ENCODE measurements at regions not wholly inside any gene's neighbourhood (a gene's known extent, or its start where the extent isn't known, plus 50 kb on each side); places are given as distances from the start of the nearest gene placed in this dataset.
"Not testable (repeated sequence)": the region's sequence is repeated elsewhere in the genome, so short reads cannot be mapped to it uniquely, and the experiment has no call there.

GRCh38 chr18:68177807-68178702 is 536.9 kb downstream of the TMX3 start:
- Mint-ChIP-seq H3K36me3 (ENCODE audit: low read depth) (peaks cover 25% of the 10 kb centered on the region), H3K9me3 (no peaks in the 10 kb centered on the region), H3K4me1 (ENCODE audit: low read depth) (peaks cover 63% of the 10 kb centered on the region), H3K27ac (peak overlapping the region; percentile 85), H3K4me3 (no peak overlapping the region), H3K27me3 (ENCODE audit: insufficient read depth) (no peaks in the 10 kb centered on the region)
- peak; percentile 99 for DNase-seq
- TF ChIP-seq, protein P1, sequence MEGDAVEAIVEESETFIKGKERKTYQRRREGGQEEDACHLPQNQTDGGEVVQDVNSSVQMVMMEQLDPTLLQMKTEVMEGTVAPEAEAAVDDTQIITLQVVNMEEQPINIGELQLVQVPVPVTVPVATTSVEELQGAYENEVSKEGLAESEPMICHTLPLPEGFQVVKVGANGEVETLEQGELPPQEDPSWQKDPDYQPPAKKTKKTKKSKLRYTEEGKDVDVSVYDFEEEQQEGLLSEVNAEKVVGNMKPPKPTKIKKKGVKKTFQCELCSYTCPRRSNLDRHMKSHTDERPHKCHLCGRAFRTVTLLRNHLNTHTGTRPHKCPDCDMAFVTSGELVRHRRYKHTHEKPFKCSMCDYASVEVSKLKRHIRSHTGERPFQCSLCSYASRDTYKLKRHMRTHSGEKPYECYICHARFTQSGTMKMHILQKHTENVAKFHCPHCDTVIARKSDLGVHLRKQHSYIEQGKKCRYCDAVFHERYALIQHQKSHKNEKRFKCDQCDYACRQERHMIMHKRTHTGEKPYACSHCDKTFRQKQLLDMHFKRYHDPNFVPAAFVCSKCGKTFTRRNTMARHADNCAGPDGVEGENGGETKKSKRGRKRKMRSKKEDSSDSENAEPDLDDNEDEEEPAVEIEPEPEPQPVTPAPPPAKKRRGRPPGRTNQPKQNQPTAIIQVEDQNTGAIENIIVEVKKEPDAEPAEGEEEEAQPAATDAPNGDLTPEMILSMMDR (IDR thresholded peaks at IDR 0.05) = no peak

DNA sequence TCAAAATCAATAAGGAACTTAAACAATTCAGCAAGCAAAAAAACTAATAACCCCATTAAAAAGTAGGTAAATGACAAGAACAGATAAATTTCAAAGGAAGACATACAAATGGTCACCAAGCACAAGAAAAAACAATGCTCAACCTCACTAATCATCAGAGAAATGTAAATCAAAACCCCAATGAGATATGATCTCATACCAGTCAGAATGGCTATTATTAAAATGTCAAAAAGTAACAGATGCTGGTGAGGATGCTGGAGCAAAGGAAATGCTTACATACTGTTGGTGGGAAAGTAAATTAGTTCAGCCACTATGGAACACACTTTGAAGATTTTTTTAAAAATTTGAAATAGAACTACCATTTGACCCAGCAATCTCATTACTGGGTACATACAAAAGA is 538.0 kb downstream of the TMX3 start:
- TF ChIP-seq, protein P1 (IDR thresholded peaks at IDR 0.05) = no peak
- no peak overlapping the region for H3K4me3 Mint-ChIP-seq
- H3K27ac Mint-ChIP-seq = peak overlapping the region; percentile 82
- H3K9me3 Mint-ChIP-seq = no peaks in the 10 kb centered on the region
- DNase-seq = peak; percentile 59
- H3K36me3 Mint-ChIP-seq (ENCODE audit: low read depth) = peaks cover 25% of the 10 kb centered on the region
- H3K4me1 Mint-ChIP-seq (ENCODE audit: low read depth) = peaks cover 62% of the 10 kb centered on the region
- no peaks in the 10 kb centered on the region for H3K27me3 Mint-ChIP-seq (ENCODE audit: insufficient read depth)

DNA sequence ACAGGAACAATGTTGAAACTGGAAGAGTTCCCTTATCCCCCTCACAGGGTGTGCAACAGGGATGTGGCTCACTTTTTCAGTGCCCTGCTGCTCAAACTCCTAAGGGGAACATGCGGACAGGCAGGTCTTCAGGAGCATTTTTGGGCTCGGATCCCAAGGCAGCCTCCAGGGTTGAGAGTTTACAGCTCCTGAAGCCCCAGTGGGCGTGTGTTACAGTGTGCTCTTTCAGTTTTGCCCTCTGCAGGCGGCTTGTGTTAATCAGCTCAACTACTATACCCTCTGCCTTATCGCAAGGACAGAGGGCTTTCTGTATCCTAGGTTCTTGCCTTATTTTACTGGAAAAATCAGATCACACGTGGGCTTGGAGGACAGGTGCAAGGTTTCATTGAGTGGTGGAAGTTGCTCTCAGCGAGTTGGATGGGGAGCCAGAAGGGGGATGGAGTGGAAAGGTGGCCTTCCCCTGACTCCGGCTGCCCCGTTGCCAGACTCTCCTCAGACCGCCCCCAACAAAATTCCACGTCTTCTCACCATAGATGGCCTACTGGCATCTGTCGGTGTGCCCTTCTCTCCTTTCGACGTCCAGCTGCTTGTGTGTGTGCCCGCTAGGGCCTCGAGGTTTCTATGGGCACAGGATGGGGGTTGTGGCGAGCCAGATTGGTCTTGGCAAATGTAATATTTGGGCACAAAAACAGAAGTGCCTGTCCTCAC is 541.9 kb downstream of the TMX3 start:
- no peak for DNase-seq
- H3K4me3 Mint-ChIP-seq = no peak overlapping the region
- no peak overlapping the region for H3K27ac Mint-ChIP-seq
- TF ChIP-seq, protein P1 (IDR thresholded peaks at IDR 0.05) = no peak
- peaks cover 14% of the 10 kb centered on the region for H3K9me3 Mint-ChIP-seq
- H3K4me1 Mint-ChIP-seq (ENCODE audit: low read depth) = peaks cover 32% of the 10 kb centered on the region
- H3K27me3 Mint-ChIP-seq (ENCODE audit: insufficient read depth) = no peaks in the 10 kb centered on the region
- H3K36me3 Mint-ChIP-seq (ENCODE audit: low read depth) = peaks cover 32% of the 10 kb centered on the region

- peaks cover 11% of the 10 kb centered on the region for H3K4me1 Mint-ChIP-seq (ENCODE audit: low read depth)
- no peak overlapping the region for H3K27ac Mint-ChIP-seq
- H3K36me3 Mint-ChIP-seq (ENCODE audit: low read depth) = peaks cover 21% of the 10 kb centered on the region
- DNase-seq = no peak
- TF ChIP-seq, protein P1 (IDR thresholded peaks at IDR 0.05) = no peak
- no peak overlapping the region for H3K4me3 Mint-ChIP-seq
- H3K9me3 Mint-ChIP-seq = peaks cover 18% of the 10 kb centered on the region
- no peaks in the 10 kb centered on the region for H3K27me3 Mint-ChIP-seq (ENCODE audit: insufficient read depth)
Measured at GRCh38 chr18:68164909-68165308, 550.0 kb downstream of the TMX3 start.

DNA sequence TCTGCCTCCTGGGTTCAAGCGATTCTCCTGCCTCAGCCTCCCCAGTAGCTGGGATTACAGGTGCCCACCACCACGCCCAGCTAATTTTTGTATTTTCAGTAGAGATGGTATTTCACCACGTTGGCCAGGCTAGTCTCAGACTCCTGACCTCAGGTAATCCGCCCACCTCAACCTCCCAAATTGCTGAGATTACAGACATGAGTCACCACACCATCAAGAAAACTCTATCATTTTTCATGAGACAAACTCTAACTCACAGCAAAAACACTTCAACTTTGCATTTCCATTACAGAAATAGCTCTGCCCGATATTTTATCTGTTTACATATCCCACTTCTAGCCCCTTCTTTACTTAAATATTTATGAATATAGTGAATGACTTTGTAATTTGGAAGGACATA is 561.1 kb downstream of the TMX3 start:
- H3K36me3 Mint-ChIP-seq (ENCODE audit: low read depth) = peaks cover 14% of the 10 kb centered on the region
- not testable (repeated sequence) for H3K4me1 Mint-ChIP-seq (ENCODE audit: low read depth); DNase-seq; H3K4me3 Mint-ChIP-seq; H3K27ac Mint-ChIP-seq; H3K27me3 Mint-ChIP-seq (ENCODE audit: insufficient read depth); H3K9me3 Mint-ChIP-seq

GRCh38 chr18:68152770-68153169 is 562.1 kb downstream of the TMX3 start:
- Mint-ChIP-seq H3K4me1 (ENCODE audit: low read depth) (peaks cover 6% of the 10 kb centered on the region), H3K27me3 (ENCODE audit: insufficient read depth) (no peaks in the 10 kb centered on the region), H3K36me3 (ENCODE audit: low read depth) (peaks cover 14% of the 10 kb centered on the region), H3K27ac (no peak overlapping the region), H3K4me3 (no peak overlapping the region), H3K9me3 (peaks cover 9% of the 10 kb centered on the region; the same call in 1 of the 2 replicates)
- DNase-seq = no peak
- TF ChIP-seq, protein P1 (IDR thresholded peaks at IDR 0.05) = no peak

Data from HFFc6 (cell line).